ENCODE measurements at regions not wholly inside any gene's neighbourhood (a gene's known extent, or its start where the extent isn't known, plus 50 kb on each side); places are given as distances from the start of the nearest gene placed in this dataset.

GRCh38 chr10:65130162-65130758, 1609.1 kb downstream of the REEP3 start:
- TF ChIP-seq POLR2AphosphoS5 (IDR thresholded peaks at IDR 0.05) (no peak), POLR2A (IDR thresholded peaks at IDR 0.05) (no peak), CTCF (IDR thresholded peaks at IDR 0.05) (no peak), EP300 (IDR thresholded peaks at IDR 0.05) (no peak)
